CD14-positive monocyte (primary cell): ENCODE measurements at regions not wholly inside any gene's neighbourhood (a gene's known extent, or its start where the extent isn't known, plus 50 kb on each side); places are given as distances from the start of the nearest gene placed in this dataset.

Source experiments
- DNase-seq, 3 donors: peaks; one replicate each; pipeline ENCODE4 v3.0.0-alpha.2; 2011 to 2022
- H2AFZ ChIP-seq: 2 replicates; pipeline ENCODE4 v1.6.0; 2012; ENCODE audit warnings: mild to moderate bottlenecking, low read depth, low read length, inconsistent platforms; ENCODE audit not compliant: insufficient read depth, poor library complexity, severe bottlenecking
- H3K27ac ChIP-seq, 2 donors: 1 replicate in 1 of 2; 2 replicates in 1 of 2; pipeline ENCODE4 v1.5.1; 2012 to 2013; ENCODE audit warnings: low read length in 2 of 2, control low read depth in 1 of 2, inconsistent platforms in 1 of 2, low read depth in 1 of 2, mild to moderate bottlenecking in 1 of 2
- H3K27me3 ChIP-seq, 2 donors: one replicate each; pipeline versions ENCODE4 v1.6.0 to v1.6.1; 2011 to 2013; ENCODE audit warnings: low read length in 2 of 2; ENCODE audit not compliant: control insufficient read depth in 2 of 2, insufficient read depth in 2 of 2
- H3K36me3 ChIP-seq, 2 donors: replicated peaks in 1 of 2; 1 replicate in 1 of 2; 2 replicates in 1 of 2; pipeline versions ENCODE4 v1.5.1 to v1.6.1; 2012 to 2013; ENCODE audit warnings: low read length in 2 of 2, control low read depth in 1 of 2, inconsistent platforms in 1 of 2, mild to moderate bottlenecking in 1 of 2; ENCODE audit not compliant: insufficient read depth in 2 of 2, control insufficient read depth in 1 of 2
- H3K4me1 ChIP-seq, 2 donors: 1 replicate in 1 of 2; 2 replicates in 1 of 2; pipeline versions ENCODE4 v1.5.1 to v1.6.1; 2012 to 2013; ENCODE audit warnings: low read length in 2 of 2, control low read depth in 1 of 2, inconsistent platforms in 1 of 2, mild to moderate bottlenecking in 1 of 2, moderate library complexity in 1 of 2; ENCODE audit not compliant: insufficient read depth in 2 of 2, control insufficient read depth in 1 of 2
- H3K4me2 ChIP-seq: replicated peaks from 2 replicates; pipeline ENCODE3; 2012; ENCODE audit warnings: low read length, moderate library complexity, mild to moderate bottlenecking; ENCODE audit not compliant: poor library complexity, severe bottlenecking; ENCODE audit errors: extremely low read depth
- H3K4me3 ChIP-seq, 3 experiments: fragments of 200-600 bp in 1 of 3; sonication (generic) in 1 of 3; replicated peaks in 1 of 3; 1 replicate in 2 of 3; 2 replicates in 1 of 3; pipeline ENCODE4 v1.5.1; 2011 to 2013; ENCODE audit warnings: low read length in 3 of 3, mild to moderate bottlenecking in 3 of 3, control low read depth in 2 of 3, low read depth in 2 of 3, inconsistent platforms in 1 of 3, moderate library complexity in 1 of 3
- H3K79me2 ChIP-seq: 2 replicates; pipeline ENCODE4 v1.6.0; 2012; ENCODE audit warnings: mild to moderate bottlenecking, control low read depth, inconsistent platforms, low read length, moderate library complexity; ENCODE audit not compliant: insufficient read depth
- H3K9ac ChIP-seq: 2 replicates; pipeline ENCODE4 v1.6.0; 2017; ENCODE audit warnings: low read length, mild to moderate bottlenecking; ENCODE audit not compliant: insufficient read depth, poor library complexity, severe bottlenecking
- H3K9me3 ChIP-seq, 2 donors: replicated peaks in 1 of 2; 1 replicate in 1 of 2; 2 replicates in 1 of 2; pipeline versions ENCODE4 v1.5.1 to v1.6.1; 2012 to 2013; ENCODE audit warnings: low read length in 2 of 2, control low read depth in 1 of 2; ENCODE audit not compliant: control insufficient read depth in 1 of 2, insufficient read depth in 1 of 2
- H4K20me1 ChIP-seq: 2 replicates; pipeline ENCODE4 v1.6.0; 2012; ENCODE audit warnings: mild to moderate bottlenecking, low read length, control low read depth, moderate library complexity; ENCODE audit not compliant: insufficient read depth
- H3K27ac Mint-ChIP-seq, 7 donors: one replicate each; pipeline ENCODE4 v1.8.0; 2020; ENCODE audit warnings: mild to moderate bottlenecking in 7 of 7, mixed read lengths in 7 of 7, moderate library complexity in 6 of 7, inconsistent platforms in 2 of 7
- H3K27me3 Mint-ChIP-seq, 3 donors: one replicate each; pipeline ENCODE4 v1.8.0; 2021 to 2022; ENCODE audit warnings: low read depth in 3 of 3, mild to moderate bottlenecking in 3 of 3, mixed read lengths in 3 of 3, moderate library complexity in 3 of 3, inconsistent platforms in 1 of 3
- H3K36me3 Mint-ChIP-seq, 2 donors: one replicate each; pipeline ENCODE4 v1.8.0; 2020; ENCODE audit warnings: mixed read lengths in 2 of 2, inconsistent platforms in 1 of 2, mild to moderate bottlenecking in 1 of 2
- H3K4me1 Mint-ChIP-seq: one replicate; pipeline ENCODE4 v1.8.0; 2020; ENCODE audit warnings: mild to moderate bottlenecking, mixed read lengths
- H3K4me3 Mint-ChIP-seq, 2 donors: one replicate each; pipeline ENCODE4 v1.8.0; 2020; ENCODE audit warnings: mild to moderate bottlenecking in 2 of 2, mixed read lengths in 2 of 2, moderate library complexity in 1 of 2
- H3K9me3 Mint-ChIP-seq, 7 donors: one replicate each; pipeline ENCODE4 v1.8.0; 2020 to 2022; ENCODE audit warnings: mixed read lengths in 7 of 7, mild to moderate bottlenecking in 6 of 7, moderate library complexity in 6 of 7, inconsistent platforms in 2 of 7
- WGBS: methylation state at CpG from one replicate; pipeline ENCODE4 v1.1.5; 2013; ENCODE audit warnings: missing lambda C conversion rate; ENCODE audit not compliant: insufficient coverage; 5-methylcytosine and 5-hydroxymethylcytosine counted together
- intact Hi-C, 2 donors: fragments of 100-400 bp; cut with micrococcal nuclease; formaldehyde crosslinking; loops; one replicate each; pipeline versions ENCODE4 v1.15.0 to v1.15.1; 2023
- TF ChIP-seq, protein P1 (sequence below): fragments of 200-600 bp; IDR thresholded peaks from one replicate; pipeline ENCODE4 v1.8.0; 2022; ENCODE audit warnings: antibody characterized with exemption, mild to moderate bottlenecking

DNA sequence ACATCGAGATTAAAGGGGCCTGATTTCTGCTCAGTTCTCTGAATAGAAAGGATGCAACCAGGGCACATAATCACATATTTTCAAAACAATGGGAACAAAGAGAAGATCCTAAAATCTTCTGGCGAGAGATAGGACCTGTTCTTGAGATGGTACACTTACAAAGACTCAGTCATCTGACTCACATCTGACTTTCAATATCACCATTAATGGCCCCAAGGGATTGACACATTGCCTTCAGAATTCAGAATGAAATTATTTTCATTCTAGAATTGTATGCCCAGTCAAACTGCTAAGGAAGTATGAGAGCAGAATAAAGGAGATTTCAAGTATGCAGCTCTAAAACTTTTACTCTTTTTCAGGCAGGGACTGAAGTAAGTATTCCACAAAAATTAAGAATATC lies 240.7 kb upstream of the POU3F2 start:
- Histone ChIP-seq H3K36me3 (no peaks in the 10 kb centered on the region), H3K9me3 (no peaks in the 10 kb centered on the region), H3K27ac (no peak overlapping the region), H3K4me3 (no peak overlapping the region), H3K27me3 (no peaks in the 10 kb centered on the region), H3K9ac (no peak overlapping the region), H3K4me2 (no peak overlapping the region), H4K20me1 (no peaks in the 10 kb centered on the region), H3K4me1 (no peaks in the 10 kb centered on the region), H2AFZ (no peak overlapping the region), H3K79me2 (no peaks in the 10 kb centered on the region)
- H3K9me3 Mint-ChIP-seq = peaks cover 0 to 4% (median 0%) of the 10 kb centered on the region in 7 donors
- H3K27me3 Mint-ChIP-seq = no peaks in the 10 kb centered on the region
- TF ChIP-seq, protein P1, sequence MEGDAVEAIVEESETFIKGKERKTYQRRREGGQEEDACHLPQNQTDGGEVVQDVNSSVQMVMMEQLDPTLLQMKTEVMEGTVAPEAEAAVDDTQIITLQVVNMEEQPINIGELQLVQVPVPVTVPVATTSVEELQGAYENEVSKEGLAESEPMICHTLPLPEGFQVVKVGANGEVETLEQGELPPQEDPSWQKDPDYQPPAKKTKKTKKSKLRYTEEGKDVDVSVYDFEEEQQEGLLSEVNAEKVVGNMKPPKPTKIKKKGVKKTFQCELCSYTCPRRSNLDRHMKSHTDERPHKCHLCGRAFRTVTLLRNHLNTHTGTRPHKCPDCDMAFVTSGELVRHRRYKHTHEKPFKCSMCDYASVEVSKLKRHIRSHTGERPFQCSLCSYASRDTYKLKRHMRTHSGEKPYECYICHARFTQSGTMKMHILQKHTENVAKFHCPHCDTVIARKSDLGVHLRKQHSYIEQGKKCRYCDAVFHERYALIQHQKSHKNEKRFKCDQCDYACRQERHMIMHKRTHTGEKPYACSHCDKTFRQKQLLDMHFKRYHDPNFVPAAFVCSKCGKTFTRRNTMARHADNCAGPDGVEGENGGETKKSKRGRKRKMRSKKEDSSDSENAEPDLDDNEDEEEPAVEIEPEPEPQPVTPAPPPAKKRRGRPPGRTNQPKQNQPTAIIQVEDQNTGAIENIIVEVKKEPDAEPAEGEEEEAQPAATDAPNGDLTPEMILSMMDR = no peak
- no CpG with 5 or more reads among the region's 2 CpGs for WGBS
- no peak overlapping the region for H3K27ac Mint-ChIP-seq
- intact Hi-C loops = no loop called here
- H3K4me3 Mint-ChIP-seq = no peak overlapping the region
- DNase-seq = no peak
- no peaks in the 10 kb centered on the region for H3K36me3 Mint-ChIP-seq
- H3K4me1 Mint-ChIP-seq = no peaks in the 10 kb centered on the region

DNA sequence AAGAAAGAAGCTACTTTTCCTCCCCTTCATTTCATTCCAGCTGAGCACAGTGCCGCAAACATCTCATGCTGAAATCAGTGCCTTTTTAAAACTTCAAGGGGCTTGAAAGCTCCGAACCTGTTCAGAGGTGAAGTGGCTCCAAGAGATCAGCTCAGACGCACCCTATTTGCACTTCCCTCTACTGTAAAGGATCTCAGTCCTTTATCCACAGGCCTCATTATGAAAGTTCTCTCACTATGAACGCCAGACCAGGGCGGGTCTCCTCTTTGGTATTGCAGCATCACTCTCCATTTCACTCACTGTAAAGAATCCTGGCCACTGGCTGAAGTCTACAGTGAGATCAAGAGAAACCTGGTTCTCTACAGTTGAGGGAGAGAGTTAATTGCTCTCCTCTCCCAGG lies 232.7 kb upstream of the POU3F2 start:
- Histone ChIP-seq H3K9me3 (no peaks in the 10 kb centered on the region), H3K4me2 (no peak overlapping the region), H2AFZ (no peak overlapping the region), H3K4me1 (no peaks in the 10 kb centered on the region), H3K27me3 (no peaks in the 10 kb centered on the region), H3K4me3 (no peak overlapping the region), H3K9ac (no peak overlapping the region), H3K27ac (no peak overlapping the region), H3K36me3 (no peaks in the 10 kb centered on the region), H4K20me1 (no peaks in the 10 kb centered on the region), H3K79me2 (no peaks in the 10 kb centered on the region)
- no peaks in the 10 kb centered on the region for H3K36me3 Mint-ChIP-seq
- H3K4me3 Mint-ChIP-seq = no peak overlapping the region
- H3K27ac Mint-ChIP-seq = no peak overlapping the region
- DNase-seq = no peak
- H3K4me1 Mint-ChIP-seq = no peaks in the 10 kb centered on the region
- H3K9me3 Mint-ChIP-seq = peaks cover 0 to 4% (median 1%) of the 10 kb centered on the region in 7 donors
- intact Hi-C loops = no loop called here
- H3K27me3 Mint-ChIP-seq = peaks cover 0 to 2% (median 0%) of the 10 kb centered on the region in 3 donors
- WGBS = 85% methylated on average over 3 of the region's 5 CpGs
- TF ChIP-seq, protein P1 = no peak
